Astrocyte (in vitro differentiated cells and primary cell): ENCODE measurements at regions not wholly inside any gene's neighbourhood (a gene's known extent, or its start where the extent isn't known, plus 50 kb on each side); places are given as distances from the start of the nearest gene placed in this dataset.

Experiments used
- CTCF ChIP-seq: IDR thresholded peaks from 2 replicates; pipeline ENCODE4 v1.5.1; 2011; ENCODE audit warnings: low read depth, mild to moderate bottlenecking, inconsistent platforms, low read length, moderate library complexity; ENCODE audit not compliant: insufficient read depth
- EZH2 ChIP-seq: IDR thresholded peaks from 2 replicates; pipeline ENCODE4 v1.6.1; 2012; ENCODE audit warnings: mild to moderate bottlenecking, low read length, inconsistent platforms; ENCODE audit not compliant: insufficient read depth

GRCh38 chr10:3248526-3249306, 76.1 kb upstream of the PITRM1 start:
- no peak for TF ChIP-seq CTCF
- no peak for TF ChIP-seq EZH2
